GM19328 (cell line): ENCODE measurements at regions not wholly inside any gene's neighbourhood (a gene's known extent, or its start where the extent isn't known, plus 50 kb on each side); places are given as distances from the start of the nearest gene placed in this dataset.

Source experiments
- ATAC-seq: cut with Tn5 transposase; IDR thresholded peaks from one replicate; pipeline ENCODE4 v1.9.1; 2021; ENCODE audit warnings: mild to moderate bottlenecking, moderate library complexity; ENCODE audit not compliant: unreplicated experiment

GRCh38 chr10:55048830-55049498 lies 247.9 kb upstream of the PCDH15 start:
- ATAC-seq, result no peak

- no peak for ATAC-seq
These were observed 242.5 kb upstream of the PCDH15 start for GRCh38 chr10:55043540-55043939.

GRCh38 chr10:55033061-55033460 lies 232.0 kb upstream of the PCDH15 start:
- no peak for ATAC-seq

GRCh38 chr10:55024713-55025112 lies 223.7 kb upstream of the PCDH15 start:
- ATAC-seq, result no peak

GRCh38 chr10:55019439-55019838 lies 218.4 kb upstream of the PCDH15 start:
- no peak for ATAC-seq

GRCh38 chr10:55013318-55013717 lies 212.3 kb upstream of the PCDH15 start:
- ATAC-seq, result no peak

GRCh38 chr10:55002420-55002819 lies 201.4 kb upstream of the PCDH15 start:
- no peak for ATAC-seq

GRCh38 chr10:55001422-55001821 lies 200.4 kb upstream of the PCDH15 start:
- no peak for ATAC-seq

- ATAC-seq, result no peak
These were observed 192.1 kb upstream of the PCDH15 start for GRCh38 chr10:54993148-54993547.

- ATAC-seq, result no peak
These were observed 184.7 kb upstream of the PCDH15 start for GRCh38 chr10:54985732-54986131.

- no peak for ATAC-seq
These were observed 182.2 kb upstream of the PCDH15 start for GRCh38 chr10:54983255-54983654.

- no peak for ATAC-seq
These were observed 161.3 kb upstream of the PCDH15 start for GRCh38 chr10:54962134-54962900.

GRCh38 chr10:54961040-54961439 lies 160.0 kb upstream of the PCDH15 start:
- no peak for ATAC-seq

GRCh38 chr10:54958844-54959243 lies 157.8 kb upstream of the PCDH15 start:
- no peak for ATAC-seq

- no peak for ATAC-seq
These were observed 146.6 kb upstream of the PCDH15 start for GRCh38 chr10:54947605-54948004.

- no peak for ATAC-seq
These were observed 139.4 kb upstream of the PCDH15 start for GRCh38 chr10:54940418-54940817.

GRCh38 chr10:54914049-54914448 lies 113.0 kb upstream of the PCDH15 start:
- ATAC-seq, result no peak

- no peak for ATAC-seq
These were observed 108.1 kb upstream of the PCDH15 start for GRCh38 chr10:54909165-54909564.

GRCh38 chr10:54908019-54908418 lies 107.0 kb upstream of the PCDH15 start:
- no peak for ATAC-seq

GRCh38 chr10:54906940-54907339 lies 105.9 kb upstream of the PCDH15 start:
- ATAC-seq, result no peak

- ATAC-seq, result no peak
These were observed 104.7 kb upstream of the PCDH15 start for GRCh38 chr10:54905578-54906192.

GRCh38 chr10:54904833-54905232 lies 103.8 kb upstream of the PCDH15 start:
- no peak for ATAC-seq
